SH-SY5Y (cell line): ENCODE measurements at regions not wholly inside any gene's neighbourhood (a gene's known extent, or its start where the extent isn't known, plus 50 kb on each side); places are given as distances from the start of the nearest gene placed in this dataset.

Experiments used
- GATA2 ChIP-seq: IDR thresholded peaks from 2 replicates; pipeline ENCODE4 v1.6.1; 2011; ENCODE audit warnings: mild to moderate bottlenecking, low read depth, low read length
- GATA3 ChIP-seq: IDR thresholded peaks from 2 replicates; pipeline ENCODE4 v1.6.1; 2011; ENCODE audit warnings: low read depth, mild to moderate bottlenecking, low read length, moderate library complexity

DNA sequence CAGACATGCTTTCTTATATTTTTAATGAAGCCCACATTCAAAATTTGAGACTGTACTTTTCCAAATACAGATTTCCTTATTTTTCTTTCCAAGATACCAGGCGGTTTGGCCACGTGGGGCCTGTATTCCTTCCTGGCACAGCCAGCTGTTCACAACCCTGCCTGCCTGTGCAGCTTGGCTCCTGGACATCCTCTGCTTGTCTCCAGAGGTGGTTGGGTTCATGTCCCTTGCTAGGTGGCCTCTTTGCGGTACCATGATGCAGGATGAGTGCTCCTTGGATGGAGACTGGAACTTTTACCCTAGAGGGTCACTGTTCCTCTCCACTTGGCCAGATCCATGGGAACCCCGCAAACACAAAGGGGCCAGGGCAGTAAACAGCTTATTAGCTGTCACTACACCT lies 297.5 kb upstream of the MSX2 start:
- TF ChIP-seq GATA2: no peak
- no peak for TF ChIP-seq GATA3
